ENCODE measurements at regions not wholly inside any gene's neighbourhood (a gene's known extent, or its start where the extent isn't known, plus 50 kb on each side); places are given as distances from the start of the nearest gene placed in this dataset.
"Not testable (repeated sequence)": the region's sequence is repeated elsewhere in the genome, so short reads cannot be mapped to it uniquely, and the experiment has no call there.

GRCh38 chr1:143905214-143906179 lies 66.3 kb downstream of the FAM72C start:
- H3K79me2 ChIP-seq (ENCODE audit: control insufficient read depth, insufficient read depth, low read length); DNase-seq (ENCODE audit: low read depth, low spot score); H3K27ac ChIP-seq (ENCODE audit: control insufficient read depth, insufficient read depth, low read length); H3K4me1 ChIP-seq (ENCODE audit: control insufficient read depth, extremely low read depth, insufficient read depth, low read length); H4K20me1 ChIP-seq (ENCODE audit: control insufficient read depth, extremely low read depth, insufficient read depth, low read length); dilution Hi-C loops (cut with MboI; ENCODE audit: extremely low pct_ligation_motif_present, low sequenced_read_pairs); FAIRE-seq; H3K9me1 ChIP-seq (ENCODE audit: control insufficient read depth, extremely low read depth, insufficient read depth, low read length); H3K27me3 ChIP-seq (ENCODE audit: control insufficient read depth, extremely low read depth, insufficient read depth, low read length); H3K9ac ChIP-seq (ENCODE audit: control insufficient read depth, extremely low read depth, insufficient read depth, low read length); H3K36me3 ChIP-seq (ENCODE audit: control insufficient read depth in 2 of 2, extremely low read depth in 1 of 2, insufficient read depth in 2 of 2, low read length in 2 of 2); H3K9me3 ChIP-seq (ENCODE audit: control insufficient read depth, low read depth, low read length): not testable (repeated sequence)
- TF ChIP-seq CTCF (optimal IDR thresholded peaks at IDR 0.05 in 1 of 3, IDR thresholded peaks at IDR 0.05 in 1 of 3, conservative IDR thresholded peaks at IDR 0.05 in 1 of 3; ENCODE audit: extremely low read depth in 1 of 3, insufficient read depth in 2 of 3, low read length in 3 of 3), result peak in 1 of 3 experiments; percentile 15
- Histone ChIP-seq H3K4me2 (ENCODE audit: control insufficient read depth, extremely low read depth, insufficient read depth, low read depth, low read length) (peak overlapping the region; percentile 22), H3K4me3 (ENCODE audit: control insufficient read depth in 2 of 3, extremely low read depth in 1 of 3, insufficient read depth in 2 of 3, low read depth in 1 of 3, low read length in 3 of 3) (peak overlapping the region in 1 of 3 experiments; percentile 16), H2AFZ (ENCODE audit: control insufficient read depth, low read length) (peak overlapping the region; percentile 26)

- dilution Hi-C loops (cut with MboI; ENCODE audit: extremely low pct_ligation_motif_present, low sequenced_read_pairs); H3K4me1 ChIP-seq (ENCODE audit: control insufficient read depth, extremely low read depth, insufficient read depth, low read length); H4K20me1 ChIP-seq (ENCODE audit: control insufficient read depth, extremely low read depth, insufficient read depth, low read length); H3K27ac ChIP-seq (ENCODE audit: control insufficient read depth, insufficient read depth, low read length); H3K27me3 ChIP-seq (ENCODE audit: control insufficient read depth, extremely low read depth, insufficient read depth, low read length); H3K9me1 ChIP-seq (ENCODE audit: control insufficient read depth, extremely low read depth, insufficient read depth, low read length); FAIRE-seq; H2AFZ ChIP-seq (ENCODE audit: control insufficient read depth, low read length); H3K9me3 ChIP-seq (ENCODE audit: control insufficient read depth, low read depth, low read length); H3K79me2 ChIP-seq (ENCODE audit: control insufficient read depth, insufficient read depth, low read length); H3K9ac ChIP-seq (ENCODE audit: control insufficient read depth, extremely low read depth, insufficient read depth, low read length); DNase-seq (ENCODE audit: low read depth, low spot score); H3K36me3 ChIP-seq (ENCODE audit: control insufficient read depth in 2 of 2, extremely low read depth in 1 of 2, insufficient read depth in 2 of 2, low read length in 2 of 2): not testable (repeated sequence)
- Histone ChIP-seq H3K4me2 (ENCODE audit: control insufficient read depth, extremely low read depth, insufficient read depth, low read depth, low read length) (peak overlapping the region; percentile 32), H3K4me3 (ENCODE audit: control insufficient read depth in 2 of 3, extremely low read depth in 1 of 3, insufficient read depth in 2 of 3, low read depth in 1 of 3, low read length in 3 of 3) (peak overlapping the region in 1 of 3 experiments; percentile 32)
Observed at GRCh38 chr1:143904622-143904979, 67.2 kb downstream of the FAM72C start.

GRCh38 chr1:143903899-143904621 lies 67.7 kb downstream of the FAM72C start:
- DNase-seq (ENCODE audit: low read depth, low spot score); H3K27ac ChIP-seq (ENCODE audit: control insufficient read depth, insufficient read depth, low read length); H3K36me3 ChIP-seq (ENCODE audit: control insufficient read depth in 2 of 2, extremely low read depth in 1 of 2, insufficient read depth in 2 of 2, low read length in 2 of 2); FAIRE-seq; dilution Hi-C loops (cut with MboI; ENCODE audit: extremely low pct_ligation_motif_present, low sequenced_read_pairs); H3K4me1 ChIP-seq (ENCODE audit: control insufficient read depth, extremely low read depth, insufficient read depth, low read length); H4K20me1 ChIP-seq (ENCODE audit: control insufficient read depth, extremely low read depth, insufficient read depth, low read length); H3K9me1 ChIP-seq (ENCODE audit: control insufficient read depth, extremely low read depth, insufficient read depth, low read length); H3K27me3 ChIP-seq (ENCODE audit: control insufficient read depth, extremely low read depth, insufficient read depth, low read length); H3K9me3 ChIP-seq (ENCODE audit: control insufficient read depth, low read depth, low read length); H3K9ac ChIP-seq (ENCODE audit: control insufficient read depth, extremely low read depth, insufficient read depth, low read length); H2AFZ ChIP-seq (ENCODE audit: control insufficient read depth, low read length); H3K79me2 ChIP-seq (ENCODE audit: control insufficient read depth, insufficient read depth, low read length): not testable (repeated sequence)
- Histone ChIP-seq H3K4me2 (ENCODE audit: control insufficient read depth, extremely low read depth, insufficient read depth, low read depth, low read length) (peak overlapping the region; percentile 32), H3K4me3 (ENCODE audit: control insufficient read depth in 2 of 3, extremely low read depth in 1 of 3, insufficient read depth in 2 of 3, low read depth in 1 of 3, low read length in 3 of 3) (peak overlapping the region in 1 of 3 experiments; percentile 32)

GRCh38 chr1:143896377-143896776 lies 75.4 kb downstream of the FAM72C start:
- DNase-seq (ENCODE audit: low read depth, low spot score); H3K9me1 ChIP-seq (ENCODE audit: control insufficient read depth, extremely low read depth, insufficient read depth, low read length): not testable (repeated sequence)

More at GRCh38 chr1:143896377-143896776, 75.4 kb downstream of the FAM72C start:
- H3K36me3 ChIP-seq (ENCODE audit: control insufficient read depth in 2 of 2, extremely low read depth in 1 of 2, insufficient read depth in 2 of 2, low read length in 2 of 2); H3K9me3 ChIP-seq (ENCODE audit: control insufficient read depth, low read depth, low read length); H4K20me1 ChIP-seq (ENCODE audit: control insufficient read depth, extremely low read depth, insufficient read depth, low read length); H3K79me2 ChIP-seq (ENCODE audit: control insufficient read depth, insufficient read depth, low read length); H3K4me3 ChIP-seq (ENCODE audit: control insufficient read depth in 2 of 3, extremely low read depth in 1 of 3, insufficient read depth in 2 of 3, low read depth in 1 of 3, low read length in 3 of 3); H3K4me2 ChIP-seq (ENCODE audit: control insufficient read depth, extremely low read depth, insufficient read depth, low read depth, low read length); dilution Hi-C loops (cut with MboI; ENCODE audit: extremely low pct_ligation_motif_present, low sequenced_read_pairs); H2AFZ ChIP-seq (ENCODE audit: control insufficient read depth, low read length); H3K27ac ChIP-seq (ENCODE audit: control insufficient read depth, insufficient read depth, low read length); FAIRE-seq; H3K4me1 ChIP-seq (ENCODE audit: control insufficient read depth, extremely low read depth, insufficient read depth, low read length); H3K9ac ChIP-seq (ENCODE audit: control insufficient read depth, extremely low read depth, insufficient read depth, low read length); H3K27me3 ChIP-seq (ENCODE audit: control insufficient read depth, extremely low read depth, insufficient read depth, low read length): not testable (repeated sequence)

Measured in keratinocyte (primary cell).